Adrenal gland (tissue), 5 donors: ENCODE measurements at regions not wholly inside any gene's neighbourhood (a gene's known extent, or its start where the extent isn't known, plus 50 kb on each side); places are given as distances from the start of the nearest gene placed in this dataset.
"Not testable (repeated sequence)": the region's sequence is repeated elsewhere in the genome, so short reads cannot be mapped to it uniquely, and the experiment has no call there.

Experiments used
- POLR2A ChIP-seq, 2 donors: fragments of 450-650 bp; IDR thresholded peaks; one replicate each; pipeline ENCODE4 v1.6.1; 2017; ENCODE audit warnings: antibody characterized with exemption in 2 of 2, mild to moderate bottlenecking in 2 of 2, moderate library complexity in 1 of 2
- TF ChIP-seq, protein P1 (sequence below), 6 experiments: fragments of 450-650 bp in 4 of 6; fragments of 200-600 bp in 2 of 6; sonication (generic) in 1 of 6; IDR thresholded peaks; 1 replicate in 5 of 6; 2 replicates in 1 of 6; pipeline versions ENCODE4 v1.5.1 to v1.8.0; 2016 to 2021; ENCODE audit warnings: antibody characterized with exemption in 6 of 6, mild to moderate bottlenecking in 2 of 6, moderate library complexity in 1 of 6
- donor health status: DM: no; HTN: no; CAD: no.

DNA sequence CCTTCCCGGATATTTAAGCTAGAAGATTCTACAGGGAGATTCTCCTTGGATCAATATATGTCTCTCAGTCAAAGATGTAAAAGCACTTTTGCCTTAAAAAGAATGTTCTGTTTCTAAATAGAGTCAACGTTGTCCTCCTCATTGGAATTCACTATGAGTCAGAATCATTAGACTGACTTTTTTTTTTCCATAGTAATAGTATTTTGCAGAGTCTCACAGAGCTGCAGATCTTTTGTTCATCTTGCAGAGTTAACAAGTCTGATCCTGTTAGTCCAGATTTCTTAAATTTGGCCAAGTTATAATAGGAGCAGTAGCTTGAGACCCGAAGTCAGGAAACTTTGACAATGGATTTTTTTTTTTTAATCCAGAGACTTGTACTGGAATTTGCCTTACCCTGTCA lies 103.0 kb downstream of the NSUN5 start:
- TF ChIP-seq, protein P1, sequence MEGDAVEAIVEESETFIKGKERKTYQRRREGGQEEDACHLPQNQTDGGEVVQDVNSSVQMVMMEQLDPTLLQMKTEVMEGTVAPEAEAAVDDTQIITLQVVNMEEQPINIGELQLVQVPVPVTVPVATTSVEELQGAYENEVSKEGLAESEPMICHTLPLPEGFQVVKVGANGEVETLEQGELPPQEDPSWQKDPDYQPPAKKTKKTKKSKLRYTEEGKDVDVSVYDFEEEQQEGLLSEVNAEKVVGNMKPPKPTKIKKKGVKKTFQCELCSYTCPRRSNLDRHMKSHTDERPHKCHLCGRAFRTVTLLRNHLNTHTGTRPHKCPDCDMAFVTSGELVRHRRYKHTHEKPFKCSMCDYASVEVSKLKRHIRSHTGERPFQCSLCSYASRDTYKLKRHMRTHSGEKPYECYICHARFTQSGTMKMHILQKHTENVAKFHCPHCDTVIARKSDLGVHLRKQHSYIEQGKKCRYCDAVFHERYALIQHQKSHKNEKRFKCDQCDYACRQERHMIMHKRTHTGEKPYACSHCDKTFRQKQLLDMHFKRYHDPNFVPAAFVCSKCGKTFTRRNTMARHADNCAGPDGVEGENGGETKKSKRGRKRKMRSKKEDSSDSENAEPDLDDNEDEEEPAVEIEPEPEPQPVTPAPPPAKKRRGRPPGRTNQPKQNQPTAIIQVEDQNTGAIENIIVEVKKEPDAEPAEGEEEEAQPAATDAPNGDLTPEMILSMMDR (IDR thresholded peaks at IDR 0.05), result not testable (repeated sequence)
- TF ChIP-seq POLR2A (IDR thresholded peaks at IDR 0.05), result not testable (repeated sequence)
